ENCODE measurements at regions not wholly inside any gene's neighbourhood (a gene's known extent, or its start where the extent isn't known, plus 50 kb on each side); places are given as distances from the start of the nearest gene placed in this dataset.

- TF ChIP-seq STAT6 (CRISPR knock-in tag; conservative IDR thresholded peaks at IDR 0.05; ENCODE audit: low read depth) (no peak), ZNF425 (CRISPR knock-in tag; conservative IDR thresholded peaks at IDR 0.05) (no peak), SOX15 (CRISPR knock-in tag; IDR thresholded peaks at IDR 0.05) (no peak), ZNF121 (CRISPR knock-in tag; IDR thresholded peaks at IDR 0.05) (no peak), ERG (CRISPR knock-in tag; IDR thresholded peaks at IDR 0.05) (no peak), PREB (CRISPR knock-in tag; IDR thresholded peaks at IDR 0.05; ENCODE audit: borderline replicate concordance) (no peak)
- TF ChIP-seq, protein P1, sequence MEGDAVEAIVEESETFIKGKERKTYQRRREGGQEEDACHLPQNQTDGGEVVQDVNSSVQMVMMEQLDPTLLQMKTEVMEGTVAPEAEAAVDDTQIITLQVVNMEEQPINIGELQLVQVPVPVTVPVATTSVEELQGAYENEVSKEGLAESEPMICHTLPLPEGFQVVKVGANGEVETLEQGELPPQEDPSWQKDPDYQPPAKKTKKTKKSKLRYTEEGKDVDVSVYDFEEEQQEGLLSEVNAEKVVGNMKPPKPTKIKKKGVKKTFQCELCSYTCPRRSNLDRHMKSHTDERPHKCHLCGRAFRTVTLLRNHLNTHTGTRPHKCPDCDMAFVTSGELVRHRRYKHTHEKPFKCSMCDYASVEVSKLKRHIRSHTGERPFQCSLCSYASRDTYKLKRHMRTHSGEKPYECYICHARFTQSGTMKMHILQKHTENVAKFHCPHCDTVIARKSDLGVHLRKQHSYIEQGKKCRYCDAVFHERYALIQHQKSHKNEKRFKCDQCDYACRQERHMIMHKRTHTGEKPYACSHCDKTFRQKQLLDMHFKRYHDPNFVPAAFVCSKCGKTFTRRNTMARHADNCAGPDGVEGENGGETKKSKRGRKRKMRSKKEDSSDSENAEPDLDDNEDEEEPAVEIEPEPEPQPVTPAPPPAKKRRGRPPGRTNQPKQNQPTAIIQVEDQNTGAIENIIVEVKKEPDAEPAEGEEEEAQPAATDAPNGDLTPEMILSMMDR (IDR thresholded peaks at IDR 0.05) = no peak
- TF ChIP-seq, protein P2, sequence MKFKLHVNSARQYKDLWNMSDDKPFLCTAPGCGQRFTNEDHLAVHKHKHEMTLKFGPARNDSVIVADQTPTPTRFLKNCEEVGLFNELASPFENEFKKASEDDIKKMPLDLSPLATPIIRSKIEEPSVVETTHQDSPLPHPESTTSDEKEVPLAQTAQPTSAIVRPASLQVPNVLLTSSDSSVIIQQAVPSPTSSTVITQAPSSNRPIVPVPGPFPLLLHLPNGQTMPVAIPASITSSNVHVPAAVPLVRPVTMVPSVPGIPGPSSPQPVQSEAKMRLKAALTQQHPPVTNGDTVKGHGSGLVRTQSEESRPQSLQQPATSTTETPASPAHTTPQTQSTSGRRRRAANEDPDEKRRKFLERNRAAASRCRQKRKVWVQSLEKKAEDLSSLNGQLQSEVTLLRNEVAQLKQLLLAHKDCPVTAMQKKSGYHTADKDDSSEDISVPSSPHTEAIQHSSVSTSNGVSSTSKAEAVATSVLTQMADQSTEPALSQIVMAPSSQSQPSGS (CRISPR knock-in tag; IDR thresholded peaks at IDR 0.05; ENCODE audit: borderline replicate concordance, low read depth) = no peak
Measured at GRCh38 chr12:63389211-63389610, 238.2 kb upstream of the AVPR1A start.

All from WTC11 (cell line).